Breast epithelium (tissue), 3 donors: ENCODE measurements at regions not wholly inside any gene's neighbourhood (a gene's known extent, or its start where the extent isn't known, plus 50 kb on each side); places are given as distances from the start of the nearest gene placed in this dataset.

Experiments
- CTCF ChIP-seq, 3 donors: fragments of 450-650 bp; IDR thresholded peaks; one replicate each; pipeline ENCODE4 v1.5.1; 2016 to 2017; ENCODE audit warnings: antibody characterized with exemption in 3 of 3, mild to moderate bottlenecking in 3 of 3, moderate library complexity in 3 of 3
- POLR2AphosphoS5 ChIP-seq, 3 donors: sonication (generic); formaldehyde crosslinking; IDR thresholded peaks; one replicate each; pipeline ENCODE4 v1.6.1; 2017; ENCODE audit warnings: antibody characterized with exemption in 3 of 3

GRCh38 chr1:203996126-203996525 is 76.8 kb upstream of the SOX13 start:
- no peak for TF ChIP-seq CTCF (IDR thresholded peaks at IDR 0.05)
- TF ChIP-seq POLR2AphosphoS5 (IDR thresholded peaks at IDR 0.05): no peak
